Motor neuron (in vitro differentiated cells): ENCODE measurements at regions not wholly inside any gene's neighbourhood (a gene's known extent, or its start where the extent isn't known, plus 50 kb on each side); places are given as distances from the start of the nearest gene placed in this dataset.
A peak's percentile ranks its signal among the peaks of the same experiment; 100 is the strongest.
"Not testable (repeated sequence)": the region's sequence is repeated elsewhere in the genome, so short reads cannot be mapped to it uniquely, and the experiment has no call there.

Experiments used
- ATAC-seq, 8 experiments: fragments of 200-7000 bp; cut with Tn5 transposase; replicated peaks in 6 of 8; 2 replicates each; pipeline ENCODE4 v1.8.0; 2021; ENCODE audit warnings: mild to moderate bottlenecking in 8 of 8, moderate library complexity in 8 of 8
- H3K27ac ChIP-seq, 2 donors: fragments of 250-450 bp; sonication (Bioruptor Pico); 2 replicates each; pipeline ENCODE4 v1.9.0; 2021; ENCODE audit warnings: antibody characterized with exemption in 2 of 2, mild to moderate bottlenecking in 2 of 2, moderate library complexity in 1 of 2
- H3K4me1 ChIP-seq, 2 donors: fragments of 250-450 bp; sonication (Bioruptor Pico); replicated peaks in 1 of 2; 2 replicates each; pipeline ENCODE4 v1.6.1; 2021; ENCODE audit warnings: antibody characterized with exemption in 2 of 2, mild to moderate bottlenecking in 2 of 2, moderate library complexity in 1 of 2
- H3K4me3 ChIP-seq, 5 donors: fragments of 250-450 bp; sonication (Bioruptor Pico); 2 replicates each; pipeline ENCODE4 v1.9.0; 2021; ENCODE audit warnings: antibody characterized with exemption in 5 of 5, mild to moderate bottlenecking in 5 of 5, moderate library complexity in 4 of 5
- WGBS, 10 experiments: fragments of 450-650 bp; shearing (Covaris generic); methylation state at CpG; one replicate each; pipeline ENCODE4 v1.0.0; 2022; 5-methylcytosine and 5-hydroxymethylcytosine counted together
- in situ Hi-C, 9 experiments: fragments of 400-800 bp; cut with MboI; loops; one replicate each; pipeline ENCODE4 v1.15.0; 2021; ENCODE audit warnings: low sequenced_read_pairs in 9 of 9, low pct_unique_long_range_greater_than_20kb in 2 of 9; ENCODE audit not compliant: unreplicated experiment in 9 of 9

DNA sequence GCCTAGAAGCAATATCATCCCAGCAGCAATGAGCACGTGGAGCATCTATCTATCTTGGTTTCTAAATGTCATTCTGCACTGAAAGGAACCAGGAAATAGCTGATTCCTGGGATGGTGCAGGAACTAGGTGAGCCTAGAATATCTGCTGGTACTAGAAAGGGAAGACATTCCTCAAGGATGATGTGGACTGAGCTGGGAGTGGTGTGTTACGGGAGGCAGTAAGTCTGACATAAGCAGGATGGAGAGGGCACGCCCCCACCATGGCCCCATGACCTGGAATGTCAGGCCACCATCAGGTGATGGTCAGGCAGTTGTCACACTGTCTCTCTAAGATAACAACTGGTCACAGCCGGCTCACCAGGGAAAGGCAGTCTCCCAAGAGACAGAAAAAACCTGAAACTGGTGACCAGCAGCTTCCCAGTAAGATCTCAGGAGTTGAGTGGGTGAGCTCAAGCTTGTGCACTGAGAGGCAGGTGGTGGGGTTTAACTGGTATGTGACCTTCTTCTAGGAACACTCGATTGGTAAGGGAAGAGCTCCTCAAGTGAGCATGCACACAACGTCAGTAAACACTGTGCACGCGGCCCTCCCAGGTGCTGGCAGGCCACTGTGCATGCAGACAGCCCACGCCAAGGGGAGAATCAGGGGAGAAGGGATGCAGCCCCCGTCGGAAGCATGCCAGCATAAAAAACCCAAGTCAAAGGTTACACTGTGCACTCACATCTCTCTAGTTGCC is 148.7 kb downstream of the ADSS2 start:
- in situ Hi-C loops, result loop anchor here in 1 of 9 experiments (25.0 kb wide), 1 partner anchor 109 kb away; no protein-coding TSS in a partner anchor
- peaks cover 5 to 21% of the 10 kb centered on the region in 2 donors for H3K4me1 ChIP-seq
- WGBS, 10 experiments, result 18 to 97% (median 75%) methylated on average over 1 to 8 of the region's 11 CpGs; no CpG with 5 or more reads in 1 of the 10 experiments
- peak overlapping the region in 1 of 2 donors; percentile 23 for H3K27ac ChIP-seq
- no peak overlapping the region for H3K4me3 ChIP-seq
- peak; percentile 16 to 79 (median 53) for ATAC-seq

DNA sequence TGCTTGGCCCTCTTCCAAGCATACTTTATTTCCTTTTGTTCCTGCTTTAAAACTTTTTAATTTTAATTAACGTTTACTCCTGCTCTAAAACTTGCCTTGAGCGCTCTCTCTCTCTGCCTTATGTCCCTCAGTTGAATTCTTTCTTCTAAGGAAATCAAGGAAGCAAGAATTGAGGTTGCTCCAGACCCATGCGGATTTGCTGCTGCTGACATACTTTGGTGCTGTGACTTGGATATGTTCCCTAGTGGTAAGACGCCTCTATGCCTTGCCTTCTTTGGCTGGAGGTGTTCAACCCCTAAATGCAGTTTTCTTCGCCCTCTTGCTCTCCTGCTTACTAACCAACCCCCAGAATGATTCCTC is 148.1 kb downstream of the ADSS2 start:
- Histone ChIP-seq H3K27ac (peak overlapping the region in 1 of 2 donors; percentile 23), H3K4me1 (peaks cover 5 to 21% of the 10 kb centered on the region in 2 donors), H3K4me3 (no peak overlapping the region)
- in situ Hi-C loops, result loop anchor here in 1 of 9 experiments (25.0 kb wide), 1 partner anchor 109 kb away; no protein-coding TSS in a partner anchor
- ATAC-seq, result peak in 3 of 8 experiments; percentile 2 to 39 (median 4)
- WGBS, 10 experiments, result 0 to 92% (median 80%) methylated on average over 2 to 5 of the region's 5 CpGs; no CpG with 5 or more reads in 2 of the 10 experiments

DNA sequence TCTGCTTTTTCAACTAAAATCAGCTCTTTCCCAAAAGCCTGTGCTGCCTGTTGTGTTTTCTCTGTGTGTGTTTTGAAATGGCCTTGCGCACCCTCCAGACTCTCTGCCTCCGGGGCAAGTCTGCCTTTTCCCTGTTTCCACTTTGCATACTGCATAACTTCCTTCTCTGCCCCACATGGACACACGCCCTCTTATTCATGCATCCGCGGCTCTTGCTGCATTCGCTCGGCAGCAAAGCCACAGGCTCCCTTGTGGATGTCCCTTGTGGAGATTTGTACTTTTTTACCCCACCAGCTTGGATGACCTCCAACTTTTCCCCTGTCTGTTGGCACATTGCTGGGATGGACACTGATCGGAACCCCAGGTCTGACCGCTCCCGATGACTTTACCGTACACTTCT is 147.6 kb downstream of the ADSS2 start:
- WGBS, 10 experiments, result 0 to 100% (median 78%) methylated on average over 3 to 11 of the region's 11 CpGs; no CpG with 5 or more reads in 1 of the 10 experiments
- in situ Hi-C loops, result loop anchor here in 1 of 9 experiments (25.0 kb wide), 1 partner anchor 108 kb away; no protein-coding TSS in a partner anchor
- peaks cover 5 to 20% of the 10 kb centered on the region in 2 donors for H3K4me1 ChIP-seq
- H3K4me3 ChIP-seq, result no peak overlapping the region
- no peak overlapping the region for H3K27ac ChIP-seq
- ATAC-seq, result peak in 6 of 8 experiments; percentile 51 to 88 (median 68)

DNA sequence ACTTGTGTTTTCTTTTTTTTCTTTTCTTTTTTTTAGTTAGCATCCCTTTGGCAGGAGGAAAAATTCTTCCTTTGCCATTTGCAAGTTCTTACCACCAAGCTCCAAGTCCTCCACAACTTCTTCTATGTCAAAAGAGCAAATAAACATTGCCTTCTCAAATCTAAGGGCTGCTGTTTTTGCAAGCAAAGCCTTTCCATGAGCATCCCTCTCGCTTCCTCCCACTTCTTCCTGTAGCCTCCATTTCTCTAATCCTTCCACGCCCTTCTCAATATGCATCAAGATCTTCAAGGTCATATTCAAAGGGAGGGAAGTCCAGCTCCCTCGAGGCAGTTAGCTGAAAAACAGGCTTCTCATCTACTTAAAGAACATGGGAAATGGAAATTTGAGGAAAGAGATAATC is 147.1 kb downstream of the ADSS2 start:
- H3K4me3 ChIP-seq, result no peak overlapping the region
- WGBS, 10 experiments, result 0 to 92% (median 74%) methylated on average over 2 to 3 of the region's 3 CpGs; no CpG with 5 or more reads in 1 of the 10 experiments
- ATAC-seq, result peak in 3 of 8 experiments; percentile 8 to 17 (median 9)
- peaks cover 3 to 18% of the 10 kb centered on the region in 2 donors for H3K4me1 ChIP-seq
- H3K27ac ChIP-seq, result no peak overlapping the region
- in situ Hi-C loops, result loop anchor here in 1 of 9 experiments (25.0 kb wide), 1 partner anchor 108 kb away; no protein-coding TSS in a partner anchor

DNA sequence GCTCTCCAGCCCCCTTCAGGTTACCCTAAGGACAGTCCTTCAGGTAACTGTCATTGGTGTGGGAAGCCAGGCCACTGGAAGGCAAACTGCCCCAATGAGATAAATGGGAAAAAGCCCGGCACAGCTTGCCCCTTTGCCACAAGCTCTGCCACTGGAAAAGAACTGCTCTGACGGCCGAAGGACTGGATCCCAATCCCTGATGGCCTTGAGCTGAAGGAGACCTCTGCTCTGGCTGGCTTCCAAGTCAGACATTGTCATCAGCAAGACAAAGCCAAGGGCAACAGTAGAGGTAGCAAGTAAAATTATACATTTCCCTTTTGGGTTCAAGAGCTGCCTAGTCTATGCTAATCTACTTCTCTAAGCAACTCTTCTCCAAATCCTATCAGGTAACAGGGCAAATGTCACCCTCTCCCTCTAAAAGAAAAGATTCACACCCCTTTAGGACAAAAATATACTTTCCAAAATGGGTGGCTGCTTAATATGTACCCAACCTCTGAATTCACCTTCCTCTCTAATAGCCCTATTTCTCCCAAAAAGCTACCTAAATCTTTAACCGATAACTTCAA is 145.8 kb downstream of the ADSS2 start:
- Histone ChIP-seq H3K27ac (no peak overlapping the region), H3K4me1 (peaks cover 3 to 18% of the 10 kb centered on the region in 2 donors), H3K4me3 (no peak overlapping the region)
- in situ Hi-C loops, result loop anchor here in 1 of 9 experiments (25.0 kb wide), 1 partner anchor 106 kb away; no protein-coding TSS in a partner anchor
- WGBS, 10 experiments, result 67 to 100% (median 90%) methylated on average over 1 to 4 of the region's 4 CpGs; no CpG with 5 or more reads in 1 of the 10 experiments
- no peak for ATAC-seq

DNA sequence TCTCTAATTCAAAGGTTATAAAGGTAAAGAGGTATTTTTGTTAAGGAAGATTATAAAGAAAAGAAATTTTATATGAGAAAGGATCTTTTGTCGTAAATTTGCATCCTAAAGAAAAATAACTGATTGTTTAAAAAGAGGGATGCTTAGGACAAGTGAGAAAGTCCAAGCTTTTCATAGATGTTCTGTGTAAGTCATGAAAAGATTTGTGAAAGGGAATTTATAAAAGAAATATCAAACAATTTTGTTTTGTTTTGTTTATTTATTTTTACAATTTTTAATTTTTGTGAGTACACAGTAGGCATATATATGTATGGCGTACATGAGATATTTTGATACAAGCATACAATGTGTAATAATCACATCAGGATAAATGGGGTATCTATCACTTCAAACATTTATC is 145.2 kb downstream of the ADSS2 start:
- ATAC-seq, result no peak
- Histone ChIP-seq H3K4me3 (no peak overlapping the region), H3K4me1 (peaks cover 3 to 18% of the 10 kb centered on the region in 2 donors), H3K27ac (no peak overlapping the region)
- WGBS, 10 experiments, result 83 to 96% (median 92%) methylated on average over 1 to 2 of the region's 2 CpGs
- in situ Hi-C loops, result loop anchor here in 1 of 9 experiments (25.0 kb wide), 1 partner anchor 106 kb away; no protein-coding TSS in a partner anchor

DNA sequence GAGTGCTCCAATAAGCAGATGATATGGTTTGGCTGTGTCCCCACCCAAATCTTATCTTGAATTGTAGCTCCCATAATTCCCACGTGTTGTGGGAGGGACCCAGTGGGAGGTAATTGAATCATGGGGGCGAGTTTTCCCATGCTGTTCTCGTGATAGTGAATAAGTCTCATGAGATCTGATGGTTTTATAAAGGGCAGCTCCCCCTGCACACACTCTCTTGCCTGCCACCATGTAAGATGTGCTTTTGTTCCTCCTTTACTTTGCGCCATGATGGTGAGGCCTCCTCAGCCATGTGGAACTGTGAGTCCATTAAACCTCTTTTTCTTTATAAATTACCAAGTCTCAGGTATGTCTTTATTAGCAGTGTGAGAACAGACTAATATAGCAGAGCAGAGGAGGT is 142.5 kb downstream of the ADSS2 start:
- in situ Hi-C loops, result loop anchor here in 1 of 9 experiments (25.0 kb wide), 1 partner anchor 103 kb away; no protein-coding TSS in a partner anchor
- not testable (repeated sequence) for ATAC-seq, H3K4me1 ChIP-seq, H3K4me3 ChIP-seq, H3K27ac ChIP-seq
- WGBS, 10 experiments, result 51 to 100% (median 80%) methylated on average over 1 to 4 of the region's 4 CpGs; no CpG with 5 or more reads in 3 of the 10 experiments

DNA sequence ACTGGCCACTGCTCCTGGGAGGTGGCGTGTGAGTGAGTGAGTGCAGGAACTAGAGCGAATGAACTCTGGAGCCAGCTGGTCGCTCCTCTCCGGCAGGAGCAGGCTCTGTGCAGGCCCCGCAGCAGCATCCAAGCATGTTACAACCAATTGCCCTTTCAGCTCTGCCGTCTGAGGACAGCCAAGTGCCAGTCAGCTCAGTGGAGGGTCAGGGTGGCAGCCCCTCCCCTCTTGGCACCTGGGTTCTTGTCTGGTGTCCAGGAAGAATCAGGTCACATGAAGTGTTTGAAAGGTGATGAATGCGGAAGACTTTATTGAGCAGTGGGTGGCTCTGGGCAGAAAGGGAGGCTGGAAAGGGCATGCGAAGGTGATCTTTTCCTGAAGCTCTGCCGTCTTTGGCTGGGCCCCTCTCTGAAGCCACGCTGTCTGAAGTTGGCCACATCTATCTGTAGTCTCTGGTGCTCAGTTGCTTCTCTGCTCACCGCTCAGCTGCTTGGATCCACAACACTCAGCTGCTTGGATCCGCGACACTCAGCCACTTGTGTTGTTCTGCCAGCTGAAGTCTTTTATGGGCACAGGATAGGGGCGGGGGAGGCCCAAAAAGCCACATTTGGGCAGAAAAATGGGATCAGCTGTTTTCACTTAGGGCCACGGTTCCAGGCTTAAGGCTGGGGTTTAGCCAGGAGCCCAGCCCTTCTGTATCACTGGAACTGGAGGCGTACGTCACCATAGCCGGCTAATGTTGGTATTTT is 139.8 kb downstream of the ADSS2 start:
- H3K4me1 ChIP-seq, result no peaks in the 10 kb centered on the region
- ATAC-seq, result no peak
- H3K27ac ChIP-seq, result no peak overlapping the region
- WGBS, 10 experiments, result 24 to 100% (median 88%) methylated on average over 2 to 18 of the region's 18 CpGs
- H3K4me3 ChIP-seq, result no peak overlapping the region
- in situ Hi-C loops, result loop anchor here in 1 of 9 experiments (25.0 kb wide), 1 partner anchor 100 kb away; no protein-coding TSS in a partner anchor

DNA sequence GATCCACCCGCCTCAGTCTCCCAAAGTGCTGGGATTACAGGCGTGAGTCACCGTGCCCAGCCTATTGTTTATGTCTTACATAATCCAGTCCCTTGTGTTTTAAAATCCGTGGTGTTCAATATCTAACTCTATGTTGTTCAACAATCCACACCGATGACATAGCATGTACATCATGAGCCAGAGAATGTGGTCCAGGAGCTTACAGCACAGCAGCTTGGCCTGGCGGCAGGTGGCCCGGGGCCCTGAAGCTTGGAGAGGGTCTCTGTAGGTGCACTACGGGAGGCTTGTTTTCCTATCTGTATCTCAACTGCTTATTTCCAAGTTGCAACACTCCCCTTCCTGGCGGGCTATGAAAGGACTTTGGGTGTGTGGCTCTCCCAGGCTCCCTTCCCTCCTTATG is 138.4 kb downstream of the ADSS2 start:
- no peak overlapping the region for H3K27ac ChIP-seq

DNA sequence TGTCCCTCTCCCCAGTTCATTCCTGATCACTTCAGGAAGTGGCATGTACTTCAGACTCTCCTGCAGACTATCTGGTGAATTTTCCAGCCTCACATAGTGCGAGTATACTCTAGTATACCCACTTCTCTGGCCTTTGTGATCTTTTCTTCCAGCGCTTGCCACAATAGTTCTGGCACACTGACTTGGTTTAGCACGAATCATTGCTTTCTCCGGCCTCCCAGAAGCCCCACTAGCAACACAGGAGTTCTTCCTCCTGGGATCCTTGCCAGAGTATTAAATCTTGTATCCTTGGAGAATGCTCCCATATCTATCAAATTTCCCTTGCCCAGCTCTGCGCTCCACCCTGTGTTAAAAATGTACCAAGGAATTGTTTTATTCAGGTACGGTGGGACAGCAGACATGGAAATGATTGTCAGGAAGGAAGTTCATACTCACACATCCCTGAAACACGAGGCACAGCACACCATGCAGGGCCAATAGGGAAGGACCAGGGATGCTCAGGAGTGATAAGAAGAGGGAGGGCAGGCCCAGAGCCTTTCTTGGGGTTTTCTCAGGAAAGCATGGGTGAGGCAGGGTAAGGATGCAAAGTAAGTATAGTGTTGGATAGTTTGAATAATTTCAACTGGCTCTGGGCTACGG is 136.7 kb downstream of the ADSS2 start:
- ATAC-seq, result peak in 3 of 8 experiments; percentile 87 to 98 (median 93)
- Histone ChIP-seq H3K27ac (no peak overlapping the region), H3K4me3 (no peak overlapping the region), H3K4me1 (no peaks in the 10 kb centered on the region)
- in situ Hi-C loops, result loop anchor here in 1 of 9 experiments (25.0 kb wide), 1 partner anchor 97 kb away; no protein-coding TSS in a partner anchor
- 27 to 100% (median 70%) methylated on average over 1 to 8 of the region's 8 CpGs for WGBS, 10 experiments

More for the DNA sequence above, 138.4 kb downstream of the ADSS2 start:
- ATAC-seq, result no peak
- in situ Hi-C loops, result loop anchor here in 1 of 9 experiments (25.0 kb wide), 1 partner anchor 99 kb away; no protein-coding TSS in a partner anchor
- WGBS, 10 experiments, result 20 to 100% (median 92%) methylated on average over 1 to 9 of the region's 9 CpGs; no CpG with 5 or more reads in 1 of the 10 experiments
- no peaks in the 10 kb centered on the region for H3K4me1 ChIP-seq
- no peak overlapping the region for H3K4me3 ChIP-seq

DNA sequence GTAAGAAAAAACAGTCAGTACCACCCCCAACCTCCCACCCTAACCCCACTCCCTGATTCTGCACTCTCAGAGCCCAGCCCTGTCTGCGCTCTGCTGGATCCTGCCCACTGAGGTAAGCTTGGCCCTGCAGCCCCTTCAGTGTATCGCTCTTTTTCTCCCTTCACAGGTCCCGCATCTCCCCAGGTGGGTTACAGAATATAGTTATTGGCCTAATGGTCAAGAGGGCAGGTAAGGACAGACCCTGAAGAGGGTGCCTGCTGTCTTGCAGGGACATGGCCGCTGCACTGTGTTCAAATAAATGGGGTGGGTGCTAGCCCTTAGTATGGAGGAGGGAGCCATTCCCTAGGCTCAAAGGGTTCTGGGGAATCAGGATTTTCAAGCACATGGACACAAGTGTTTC is 135.7 kb downstream of the ADSS2 start:
- Histone ChIP-seq H3K27ac (no peak overlapping the region), H3K4me1 (no peaks in the 10 kb centered on the region), H3K4me3 (no peak overlapping the region)
- ATAC-seq, result no peak
- WGBS, 10 experiments, result 20 to 100% (median 87%) methylated on average over 1 to 4 of the region's 4 CpGs; no CpG with 5 or more reads in 5 of the 10 experiments
- in situ Hi-C loops, result loop anchor here in 1 of 9 experiments (25.0 kb wide), 1 partner anchor 96 kb away; no protein-coding TSS in a partner anchor

DNA sequence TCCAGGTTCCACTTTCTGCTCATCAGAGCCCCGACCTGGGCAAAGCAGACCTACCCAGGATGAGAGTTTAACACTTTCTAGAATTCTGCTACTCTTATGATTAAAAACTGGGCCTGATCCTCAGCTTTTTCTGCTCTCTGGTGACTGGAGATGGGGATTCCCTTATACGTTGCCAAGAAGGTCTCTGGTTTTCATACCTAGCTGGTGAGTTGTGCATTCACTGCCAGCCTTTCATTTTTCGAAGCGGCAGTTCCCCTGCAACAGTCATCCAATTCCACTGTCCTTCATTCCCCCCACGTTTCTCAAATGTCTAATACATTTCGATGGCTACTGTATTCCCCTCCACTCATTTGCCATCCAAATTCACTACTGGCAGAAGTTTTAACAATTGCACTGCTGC is 135.3 kb downstream of the ADSS2 start:
- in situ Hi-C loops, result loop anchor here in 1 of 9 experiments (25.0 kb wide), 1 partner anchor 96 kb away; no protein-coding TSS in a partner anchor
- no peak for ATAC-seq
- no peak overlapping the region for H3K4me3 ChIP-seq

More for the DNA sequence above, 135.3 kb downstream of the ADSS2 start:
- no peak overlapping the region for H3K27ac ChIP-seq
- 68 to 100% (median 86%) methylated on average over 1 to 6 of the region's 6 CpGs; no CpG with 5 or more reads in 2 of the 10 experiments for WGBS, 10 experiments
- no peaks in the 10 kb centered on the region for H3K4me1 ChIP-seq
